K562 (cell line): ENCODE measurements at regions not wholly inside any gene's neighbourhood (a gene's known extent, or its start where the extent isn't known, plus 50 kb on each side); places are given as distances from the start of the nearest gene placed in this dataset.

ENCODE experiments used
- ARNT ChIP-seq, 2 experiments: fragments of 450-650 bp; IDR thresholded peaks; 2 replicates each; pipeline ENCODE4 v1.6.1; 2016; ENCODE audit warnings: mild to moderate bottlenecking in 1 of 2
- COPS2 ChIP-seq: fragments of 450-650 bp; conservative IDR thresholded peaks from 2 replicates; pipeline ENCODE4 v1.6.1; 2016; ENCODE audit warnings: mild to moderate bottlenecking, moderate library complexity
- CXXC5 ChIP-seq: fragments of 250-450 bp; sonication (Bioruptor Pico); IDR thresholded peaks from 2 replicates; pipeline ENCODE4 v1.8.0; 2022; ENCODE audit warnings: inconsistent platforms, mild to moderate bottlenecking, moderate library complexity
- FOXJ2 ChIP-seq: fragments of 200-800 bp; sonication (Bioruptor generic); IDR thresholded peaks from 2 replicates; pipeline ENCODE4 v1.6.1; 2016; ENCODE audit warnings: missing genetic modification characterization, missing compliant biosample characterization
- HEY1 ChIP-seq: fragments of 250-450 bp; sonication (Bioruptor Pico); IDR thresholded peaks from 2 replicates; pipeline ENCODE4 v1.5.0; 2020; ENCODE audit warnings: mild to moderate bottlenecking, moderate library complexity, borderline replicate concordance
- JUNB ChIP-seq: fragments of 450-650 bp; formaldehyde crosslinking; conservative IDR thresholded peaks from 2 replicates; pipeline ENCODE4 v1.4.0; 2020; ENCODE audit warnings: mild to moderate bottlenecking
- KAT7 ChIP-seq: sonication (generic); formaldehyde crosslinking; IDR thresholded peaks from 2 replicates; pipeline ENCODE4 v1.8.0; 2022; ENCODE audit warnings: missing genetic modification reagents, mild to moderate bottlenecking, borderline replicate concordance
- L3MBTL2 ChIP-seq: fragments of 450-650 bp; IDR thresholded peaks from 2 replicates; pipeline ENCODE4 v1.6.1; 2016; ENCODE audit warnings: mild to moderate bottlenecking, moderate library complexity
- POLR2A ChIP-seq: fragments of 450-650 bp; conservative IDR thresholded peaks from 2 replicates; pipeline ENCODE4 v1.6.1; 2016
- PTBP1 ChIP-seq: fragments of 200-400 bp; formaldehyde crosslinking; IDR thresholded peaks from 2 replicates; pipeline ENCODE4 v1.6.1; 2017; ENCODE audit warnings: low read depth, low read length
- SOX6 ChIP-seq: fragments of 450-650 bp; IDR thresholded peaks from 2 replicates; pipeline ENCODE4 v1.6.1; 2014; ENCODE audit warnings: mild to moderate bottlenecking
- TAF1 ChIP-seq: IDR thresholded peaks from 2 replicates; pipeline ENCODE4 v1.6.1; 2011; ENCODE audit warnings: mild to moderate bottlenecking, low read length, moderate library complexity; ENCODE audit not compliant: insufficient read depth, control insufficient read depth, severe bottlenecking; ENCODE audit errors: extremely low read depth
- ZNF184 ChIP-seq: sonication (generic); formaldehyde crosslinking; IDR thresholded peaks from 2 replicates; pipeline ENCODE4 v1.5.0; 2020; ENCODE audit warnings: missing genetic modification reagents
- ZNF431 ChIP-seq: sonication (generic); formaldehyde crosslinking; IDR thresholded peaks from 2 replicates; pipeline ENCODE4 v1.8.0; 2022; ENCODE audit warnings: mild to moderate bottlenecking, missing genetic modification reagents
- TF ChIP-seq, protein P1 (sequence below), 3 experiments: fragments of 200-800 bp in 1 of 3; fragments of 250-450 bp in 1 of 3; fragments of 450-650 bp in 1 of 3; sonication (Bioruptor Pico) in 1 of 3; sonication (Bioruptor generic) in 1 of 3; formaldehyde crosslinking in 1 of 3; IDR thresholded peaks; 2 replicates each; pipeline versions ENCODE4 v1.6.1 to v1.8.0; 2016 to 2022; ENCODE audit warnings: mild to moderate bottlenecking in 2 of 3, missing genetic modification characterization in 2 of 3, missing compliant biosample characterization in 1 of 3, moderate library complexity in 1 of 3
- TF ChIP-seq, protein P2 (sequence below), 2 experiments: fragments of 450-650 bp in 1 of 2; IDR thresholded peaks; 2 replicates each; pipeline ENCODE4 v1.6.1; 2011 to 2017; ENCODE audit warnings: low read depth in 2 of 2, antibody characterized with exemption in 1 of 2, borderline replicate concordance in 1 of 2, low read length in 1 of 2, mild to moderate bottlenecking in 1 of 2, mixed read lengths in 1 of 2; ENCODE audit not compliant: control insufficient read depth in 1 of 2
- TF ChIP-seq, protein P3 (sequence below): IDR thresholded peaks from 3 replicates; pipeline ENCODE4 v1.6.1; 2011; ENCODE audit warnings: borderline replicate concordance, mild to moderate bottlenecking; ENCODE audit not compliant: insufficient read length, insufficient read depth
- TF ChIP-seq, protein P4 (sequence below), 2 experiments: fragments of 450-650 bp; conservative IDR thresholded peaks; 2 replicates each; pipeline ENCODE4 v1.6.1; 2017; ENCODE audit warnings: mild to moderate bottlenecking in 2 of 2, moderate library complexity in 2 of 2

DNA sequence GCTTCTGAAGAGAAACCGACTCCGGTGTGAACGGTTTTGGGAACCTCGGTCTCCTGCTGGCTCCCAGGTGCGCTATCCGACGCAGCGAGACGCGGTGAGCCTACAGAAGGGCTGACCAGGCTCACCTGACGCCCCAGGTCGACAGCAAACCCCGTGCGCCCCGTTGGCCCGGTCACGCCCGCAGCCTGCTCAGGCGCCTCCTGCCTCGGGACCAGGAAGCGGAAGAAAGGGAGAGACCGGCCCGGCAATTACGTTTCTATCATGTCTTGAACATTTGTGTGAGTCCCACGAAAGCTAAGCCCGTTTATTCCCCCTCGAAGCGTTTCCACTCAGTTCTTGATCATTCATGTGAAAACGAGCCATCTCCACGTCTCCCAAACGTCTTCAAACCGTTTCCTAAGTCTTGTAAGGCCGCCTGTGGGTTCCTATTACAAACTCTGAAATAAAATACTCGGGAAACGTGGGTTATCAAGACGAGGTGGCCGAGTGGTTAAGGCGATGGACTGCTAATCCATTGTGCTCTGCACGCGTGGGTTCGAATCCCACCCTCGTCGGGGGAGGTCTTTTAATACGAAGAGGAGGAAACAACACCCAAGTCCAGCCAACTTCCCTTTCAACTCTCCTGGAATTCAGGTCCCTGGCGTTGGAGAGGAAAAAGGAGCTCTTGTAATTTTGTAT is 150.5 kb upstream of the PRSS16 start (continued):
- TF ChIP-seq, protein P1, sequence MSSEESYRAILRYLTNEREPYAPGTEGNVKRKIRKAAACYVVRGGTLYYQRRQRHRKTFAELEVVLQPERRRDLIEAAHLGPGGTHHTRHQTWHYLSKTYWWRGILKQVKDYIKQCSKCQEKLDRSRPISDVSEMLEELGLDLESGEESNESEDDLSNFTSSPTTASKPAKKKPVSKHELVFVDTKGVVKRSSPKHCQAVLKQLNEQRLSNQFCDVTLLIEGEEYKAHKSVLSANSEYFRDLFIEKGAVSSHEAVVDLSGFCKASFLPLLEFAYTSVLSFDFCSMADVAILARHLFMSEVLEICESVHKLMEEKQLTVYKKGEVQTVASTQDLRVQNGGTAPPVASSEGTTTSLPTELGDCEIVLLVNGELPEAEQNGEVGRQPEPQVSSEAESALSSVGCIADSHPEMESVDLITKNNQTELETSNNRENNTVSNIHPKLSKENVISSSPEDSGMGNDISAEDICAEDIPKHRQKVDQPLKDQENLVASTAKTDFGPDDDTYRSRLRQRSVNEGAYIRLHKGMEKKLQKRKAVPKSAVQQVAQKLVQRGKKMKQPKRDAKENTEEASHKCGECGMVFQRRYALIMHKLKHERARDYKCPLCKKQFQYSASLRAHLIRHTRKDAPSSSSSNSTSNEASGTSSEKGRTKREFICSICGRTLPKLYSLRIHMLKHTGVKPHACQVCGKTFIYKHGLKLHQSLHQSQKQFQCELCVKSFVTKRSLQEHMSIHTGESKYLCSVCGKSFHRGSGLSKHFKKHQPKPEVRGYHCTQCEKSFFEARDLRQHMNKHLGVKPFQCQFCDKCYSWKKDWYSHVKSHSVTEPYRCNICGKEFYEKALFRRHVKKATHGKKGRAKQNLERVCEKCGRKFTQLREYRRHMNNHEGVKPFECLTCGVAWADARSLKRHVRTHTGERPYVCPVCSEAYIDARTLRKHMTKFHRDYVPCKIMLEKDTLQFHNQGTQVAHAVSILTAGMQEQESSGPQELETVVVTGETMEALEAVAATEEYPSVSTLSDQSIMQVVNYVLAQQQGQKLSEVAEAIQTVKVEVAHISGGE (CRISPR knock-in tag; IDR thresholded peaks at IDR 0.05), result no peak
- TF ChIP-seq HEY1 (no peak), JUNB (CRISPR knock-in tag) (no peak), L3MBTL2 (peak; percentile 65; the same call in 1 of the 2 replicates), PTBP1 (no peak), CXXC5 (CRISPR knock-in tag) (0 out of 2 replicates have a peak, but pooled peaks have one; percentile 39), POLR2A (peak; percentile 43; the same call in 1 of the 2 replicates), ZNF184 (no peak), ZNF431 (CRISPR knock-in tag) (0 out of 2 replicates have a peak, but pooled peaks have one; percentile 30), FOXJ2 (tag) (no peak), SOX6 (no peak), COPS2 (no peak), TAF1 (no peak), KAT7 (no peak), ARNT (IDR thresholded peaks at IDR 0.05) (no peak)
- TF ChIP-seq, protein P2, sequence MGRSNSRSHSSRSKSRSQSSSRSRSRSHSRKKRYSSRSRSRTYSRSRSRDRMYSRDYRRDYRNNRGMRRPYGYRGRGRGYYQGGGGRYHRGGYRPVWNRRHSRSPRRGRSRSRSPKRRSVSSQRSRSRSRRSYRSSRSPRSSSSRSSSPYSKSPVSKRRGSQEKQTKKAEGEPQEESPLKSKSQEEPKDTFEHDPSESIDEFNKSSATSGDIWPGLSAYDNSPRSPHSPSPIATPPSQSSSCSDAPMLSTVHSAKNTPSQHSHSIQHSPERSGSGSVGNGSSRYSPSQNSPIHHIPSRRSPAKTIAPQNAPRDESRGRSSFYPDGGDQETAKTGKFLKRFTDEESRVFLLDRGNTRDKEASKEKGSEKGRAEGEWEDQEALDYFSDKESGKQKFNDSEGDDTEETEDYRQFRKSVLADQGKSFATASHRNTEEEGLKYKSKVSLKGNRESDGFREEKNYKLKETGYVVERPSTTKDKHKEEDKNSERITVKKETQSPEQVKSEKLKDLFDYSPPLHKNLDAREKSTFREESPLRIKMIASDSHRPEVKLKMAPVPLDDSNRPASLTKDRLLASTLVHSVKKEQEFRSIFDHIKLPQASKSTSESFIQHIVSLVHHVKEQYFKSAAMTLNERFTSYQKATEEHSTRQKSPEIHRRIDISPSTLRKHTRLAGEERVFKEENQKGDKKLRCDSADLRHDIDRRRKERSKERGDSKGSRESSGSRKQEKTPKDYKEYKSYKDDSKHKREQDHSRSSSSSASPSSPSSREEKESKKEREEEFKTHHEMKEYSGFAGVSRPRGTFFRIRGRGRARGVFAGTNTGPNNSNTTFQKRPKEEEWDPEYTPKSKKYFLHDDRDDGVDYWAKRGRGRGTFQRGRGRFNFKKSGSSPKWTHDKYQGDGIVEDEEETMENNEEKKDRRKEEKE (IDR thresholded peaks at IDR 0.05; ENCODE audit: borderline replicate concordance in 1 of 2, control insufficient read depth in 1 of 2, low read depth in 2 of 2, low read length in 1 of 2), result no peak
- TF ChIP-seq, protein P3, sequence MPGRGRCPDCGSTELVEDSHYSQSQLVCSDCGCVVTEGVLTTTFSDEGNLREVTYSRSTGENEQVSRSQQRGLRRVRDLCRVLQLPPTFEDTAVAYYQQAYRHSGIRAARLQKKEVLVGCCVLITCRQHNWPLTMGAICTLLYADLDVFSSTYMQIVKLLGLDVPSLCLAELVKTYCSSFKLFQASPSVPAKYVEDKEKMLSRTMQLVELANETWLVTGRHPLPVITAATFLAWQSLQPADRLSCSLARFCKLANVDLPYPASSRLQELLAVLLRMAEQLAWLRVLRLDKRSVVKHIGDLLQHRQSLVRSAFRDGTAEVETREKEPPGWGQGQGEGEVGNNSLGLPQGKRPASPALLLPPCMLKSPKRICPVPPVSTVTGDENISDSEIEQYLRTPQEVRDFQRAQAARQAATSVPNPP, result no peak
- TF ChIP-seq, protein P4, sequence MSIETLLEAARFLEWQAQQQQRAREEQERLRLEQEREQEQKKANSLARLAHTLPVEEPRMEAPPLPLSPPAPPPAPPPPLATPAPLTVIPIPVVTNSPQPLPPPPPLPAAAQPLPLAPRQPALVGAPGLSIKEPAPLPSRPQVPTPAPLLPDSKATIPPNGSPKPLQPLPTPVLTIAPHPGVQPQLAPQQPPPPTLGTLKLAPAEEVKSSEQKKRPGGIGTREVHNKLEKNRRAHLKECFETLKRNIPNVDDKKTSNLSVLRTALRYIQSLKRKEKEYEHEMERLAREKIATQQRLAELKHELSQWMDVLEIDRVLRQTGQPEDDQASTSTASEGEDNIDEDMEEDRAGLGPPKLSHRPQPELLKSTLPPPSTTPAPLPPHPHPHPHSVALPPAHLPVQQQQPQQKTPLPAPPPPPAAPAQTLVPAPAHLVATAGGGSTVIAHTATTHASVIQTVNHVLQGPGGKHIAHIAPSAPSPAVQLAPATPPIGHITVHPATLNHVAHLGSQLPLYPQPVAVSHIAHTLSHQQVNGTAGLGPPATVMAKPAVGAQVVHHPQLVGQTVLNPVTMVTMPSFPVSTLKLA (conservative IDR thresholded peaks at IDR 0.05), result 0 out of 4 replicates have a peak, but pooled peaks of 1 of the 2 experiments have one; percentile 21
